Cardiac fibroblast (primary cell): ENCODE measurements at regions not wholly inside any gene's neighbourhood (a gene's known extent, or its start where the extent isn't known, plus 50 kb on each side); places are given as distances from the start of the nearest gene placed in this dataset.

Experiments used
- DNase-seq, 2 donors: peaks; one replicate each; pipeline versions ENCODE4 v3.0.0 to v3.0.0-alpha.2; 2010; ENCODE audit warnings: low read depth in 2 of 2
- H3K4me3 ChIP-seq, 2 donors: replicated peaks in 1 of 2; 1 replicate in 1 of 2; 2 replicates in 1 of 2; pipeline ENCODE4 v1.5.1; 2011; ENCODE audit warnings: low read depth in 2 of 2, low read length in 2 of 2, mild to moderate bottlenecking in 2 of 2, moderate library complexity in 1 of 2
- CTCF ChIP-seq: IDR thresholded peaks from one replicate; pipeline ENCODE4 v1.5.1; 2011; ENCODE audit warnings: low read depth, mild to moderate bottlenecking, low read length, inconsistent platforms

DNA sequence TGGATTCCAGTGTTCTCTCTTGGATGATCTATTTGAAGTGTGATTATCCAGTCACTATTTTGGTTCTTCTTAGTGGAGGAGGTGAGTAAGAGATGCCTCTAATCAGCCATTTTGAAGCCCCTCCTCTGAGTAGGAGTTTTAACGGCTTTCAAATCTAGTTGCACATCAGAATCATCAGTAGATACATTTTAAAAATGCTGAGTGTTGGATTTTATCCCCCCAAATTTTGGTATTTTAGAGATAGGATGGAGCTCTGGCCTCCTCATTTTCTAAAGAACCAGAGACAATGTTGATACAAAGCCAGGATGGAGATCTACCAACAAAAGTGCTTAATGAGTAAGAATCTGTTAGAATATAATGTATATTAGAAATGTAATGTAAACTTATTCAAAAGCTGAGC is 1061.0 kb upstream of the WWC1 start:
- no peak overlapping the region for H3K4me3 ChIP-seq
- DNase-seq, result no peak
- no peak for TF ChIP-seq CTCF

DNA sequence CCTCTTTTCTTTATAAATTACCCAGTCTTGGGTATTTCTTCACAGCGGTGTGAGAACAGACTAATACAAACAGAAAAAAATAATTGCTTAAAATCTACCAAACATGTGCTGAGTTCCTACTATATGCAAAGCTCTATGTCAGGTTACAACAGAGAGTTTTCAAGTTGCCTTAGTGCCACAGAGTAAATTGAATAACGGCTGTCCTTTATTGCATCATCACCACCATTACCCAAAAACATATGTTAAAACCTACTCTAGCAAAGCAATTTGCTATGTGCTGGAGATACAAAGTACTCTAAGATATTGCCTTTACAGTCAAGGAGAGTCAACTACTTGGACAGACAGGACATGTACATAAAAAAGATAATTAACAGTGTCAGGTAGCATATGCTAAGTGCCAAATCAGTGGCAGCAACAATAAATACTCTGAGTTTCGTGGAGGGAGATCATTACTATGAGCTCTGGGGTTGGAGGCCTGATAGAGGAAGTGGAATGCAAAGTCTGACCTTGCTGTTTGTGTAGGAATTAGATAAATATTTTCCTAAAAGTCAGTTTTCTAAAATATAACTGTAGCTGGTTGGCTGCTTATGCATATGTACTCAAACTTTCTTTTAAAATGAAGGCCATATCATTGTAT is 1058.7 kb upstream of the WWC1 start:
- H3K4me3 ChIP-seq, result no peak overlapping the region
- no peak for TF ChIP-seq CTCF
- DNase-seq, result no peak

DNA sequence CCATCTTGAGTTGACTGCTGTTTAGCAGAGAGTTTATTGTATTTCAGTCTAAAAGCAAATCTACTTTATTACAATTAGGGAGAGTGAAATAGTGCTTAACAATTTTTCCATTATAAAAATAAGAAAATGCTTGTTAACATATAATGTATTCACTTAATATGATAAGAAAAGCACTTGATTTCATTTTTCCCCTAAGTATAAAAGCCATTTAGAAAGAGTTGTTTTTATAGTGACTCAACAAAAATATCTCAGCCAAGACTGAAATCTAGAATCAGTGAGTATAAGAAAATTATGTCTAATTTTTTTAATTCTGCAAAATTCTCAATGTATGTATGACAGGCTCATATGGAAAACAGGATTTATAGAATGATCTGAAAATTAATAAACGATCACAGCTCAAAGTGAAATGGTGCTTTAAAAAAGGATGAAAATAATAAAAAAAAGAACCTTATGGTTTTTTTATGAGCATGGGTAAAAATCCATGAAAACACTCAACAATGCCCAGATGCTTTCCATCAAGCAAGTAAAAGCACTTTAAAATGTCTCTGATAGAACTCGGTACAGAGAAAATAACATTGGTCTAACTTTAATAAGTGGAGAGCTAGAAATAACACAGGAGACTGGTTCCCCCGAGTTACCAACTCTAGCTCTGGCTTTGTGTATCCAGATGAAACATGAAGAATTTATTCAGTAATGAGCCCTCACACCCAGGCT is 1057.8 kb upstream of the WWC1 start:
- no peak overlapping the region for H3K4me3 ChIP-seq
- DNase-seq, result peak in 1 of 2 donors; percentile 3
- TF ChIP-seq CTCF, result no peak

DNA sequence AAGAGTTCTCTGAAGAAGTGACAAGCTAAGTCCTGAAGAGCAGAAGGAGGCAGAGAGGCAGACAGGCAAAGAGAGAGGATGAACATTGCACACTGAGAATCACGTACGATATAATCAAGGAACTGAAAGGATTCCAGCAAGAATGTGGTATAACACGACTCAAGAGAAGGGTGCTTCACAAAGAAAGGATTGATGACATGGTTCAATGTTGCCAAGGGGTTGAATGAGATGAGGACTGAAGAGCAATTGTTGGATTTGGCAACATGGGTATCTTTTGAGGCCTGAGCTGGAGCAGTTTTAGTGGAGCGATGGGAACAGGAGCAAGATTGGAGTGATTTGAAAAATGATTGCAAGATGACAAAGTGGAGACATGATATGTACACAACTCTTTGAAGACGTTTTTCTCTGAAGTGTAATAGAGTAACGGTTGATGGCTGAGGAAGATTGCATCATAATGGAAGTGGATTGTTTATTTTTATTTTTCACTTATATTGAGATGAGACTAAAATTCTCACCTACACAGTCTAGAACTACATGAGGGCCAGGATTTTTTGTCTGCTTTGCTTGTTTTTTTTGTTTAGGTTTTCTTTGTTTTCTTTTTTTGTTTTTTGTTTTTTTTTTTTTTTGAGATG is 1049.9 kb upstream of the WWC1 start:
- DNase-seq, result no peak
- no peak overlapping the region for H3K4me3 ChIP-seq
- TF ChIP-seq CTCF, result no peak

DNA sequence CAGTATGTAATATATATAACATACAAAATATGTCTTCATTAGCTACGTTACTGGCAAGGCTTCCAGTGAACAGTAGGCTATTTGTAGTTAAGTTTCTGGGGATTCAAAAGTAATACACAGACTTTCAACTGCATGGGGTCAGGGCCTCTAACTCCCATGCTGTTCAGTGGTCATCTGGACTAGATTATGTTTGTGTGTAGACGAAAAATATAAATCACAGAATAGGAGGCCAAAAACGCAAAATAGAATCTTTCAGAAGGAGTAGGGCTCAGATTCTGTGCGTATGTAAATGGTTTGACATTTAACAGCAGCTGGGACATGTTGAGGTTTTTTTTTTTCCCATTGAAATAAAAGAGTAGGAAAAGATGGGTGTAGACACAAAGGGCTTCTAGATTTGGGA is 1048.7 kb upstream of the WWC1 start:
- TF ChIP-seq CTCF, result no peak
- no peak overlapping the region for H3K4me3 ChIP-seq
- no peak for DNase-seq

DNA sequence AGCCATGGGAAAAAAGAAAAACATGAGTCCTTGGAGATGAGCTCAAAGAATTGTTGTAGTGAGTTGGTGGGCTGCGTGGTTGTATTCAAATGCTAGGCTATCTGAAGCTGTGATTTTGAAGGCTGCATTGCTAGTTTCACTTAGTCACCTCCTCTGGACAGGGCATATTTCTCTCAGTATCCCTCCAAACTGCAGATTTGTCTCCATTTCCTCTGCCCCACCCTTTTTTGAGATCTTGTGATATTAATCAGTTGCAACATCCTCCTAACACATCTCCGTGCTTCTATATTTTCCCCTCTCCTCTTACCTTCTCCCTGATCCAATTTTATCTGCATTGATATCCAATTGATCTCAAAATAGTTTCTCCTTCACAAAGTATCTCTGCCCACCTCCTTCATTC is 1048.0 kb upstream of the WWC1 start:
- DNase-seq, result no peak
- no peak for TF ChIP-seq CTCF
- no peak overlapping the region for H3K4me3 ChIP-seq
